ENCODE measurements at regions not wholly inside any gene's neighbourhood (a gene's known extent, or its start where the extent isn't known, plus 50 kb on each side); places are given as distances from the start of the nearest gene placed in this dataset.
"Not testable (repeated sequence)": the region's sequence is repeated elsewhere in the genome, so short reads cannot be mapped to it uniquely, and the experiment has no call there.

DNA sequence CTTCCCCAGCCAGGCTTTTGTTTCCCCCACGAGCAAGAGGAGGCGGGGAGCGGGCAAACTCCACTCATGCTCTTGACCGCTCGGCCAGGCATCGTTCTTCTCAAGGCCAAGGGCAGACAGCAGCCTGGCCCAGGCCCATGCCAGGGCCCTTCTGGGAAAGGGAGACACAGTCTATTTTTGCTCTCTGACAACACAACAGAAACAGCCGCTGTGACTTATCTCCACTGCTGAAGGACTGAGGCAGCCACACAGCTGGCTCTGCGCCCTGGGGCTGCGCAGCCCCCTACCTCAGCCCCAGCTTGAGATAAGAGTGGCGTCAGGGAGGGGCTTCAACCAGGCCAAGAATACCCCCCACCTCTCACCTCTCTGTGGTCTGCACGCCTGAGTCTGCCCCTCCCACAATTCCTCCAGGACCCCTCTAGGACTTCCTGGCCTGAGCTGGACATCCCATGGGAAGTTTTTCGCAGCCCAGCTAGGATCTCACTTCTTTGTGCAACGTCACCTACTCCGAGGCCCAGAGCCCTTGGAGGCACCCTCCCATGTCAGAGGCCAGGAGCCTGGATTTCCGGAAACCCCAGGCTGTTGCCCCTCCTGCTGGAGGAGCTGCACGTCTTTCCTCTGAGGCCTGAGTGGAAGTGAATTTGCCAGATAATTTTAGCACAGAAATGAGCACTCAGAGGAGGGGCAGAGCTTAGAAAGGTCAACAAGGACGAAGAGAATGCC, 118.9 kb upstream of the OTOS start:
- peak; percentile 86 to 91 (median 90) for DNase-seq
- H3K27me3 ChIP-seq, result no peaks in the 10 kb centered on the region
- H3K27ac ChIP-seq, result peak overlapping the region; percentile 87 to 95
- H3K4me1 ChIP-seq (ENCODE audit: insufficient read depth), result peaks cover 26% of the 10 kb centered on the region
- intact Hi-C loops (cut with DNase I), result no loop called here
- no peak overlapping the region for H3K4me3 ChIP-seq
- H3K36me3 ChIP-seq, result no peaks in the 10 kb centered on the region
- no peaks in the 10 kb centered on the region for H3K9me3 ChIP-seq
- 2 to 18% (median 7%) methylated on average over 17 of the region's 17 CpGs for WGBS, 3 donors
- TF ChIP-seq POLR2A (IDR thresholded peaks at IDR 0.05), result no peak
- TF ChIP-seq EP300 (IDR thresholded peaks at IDR 0.05), result peak; percentile 67
- TF ChIP-seq, protein P1, sequence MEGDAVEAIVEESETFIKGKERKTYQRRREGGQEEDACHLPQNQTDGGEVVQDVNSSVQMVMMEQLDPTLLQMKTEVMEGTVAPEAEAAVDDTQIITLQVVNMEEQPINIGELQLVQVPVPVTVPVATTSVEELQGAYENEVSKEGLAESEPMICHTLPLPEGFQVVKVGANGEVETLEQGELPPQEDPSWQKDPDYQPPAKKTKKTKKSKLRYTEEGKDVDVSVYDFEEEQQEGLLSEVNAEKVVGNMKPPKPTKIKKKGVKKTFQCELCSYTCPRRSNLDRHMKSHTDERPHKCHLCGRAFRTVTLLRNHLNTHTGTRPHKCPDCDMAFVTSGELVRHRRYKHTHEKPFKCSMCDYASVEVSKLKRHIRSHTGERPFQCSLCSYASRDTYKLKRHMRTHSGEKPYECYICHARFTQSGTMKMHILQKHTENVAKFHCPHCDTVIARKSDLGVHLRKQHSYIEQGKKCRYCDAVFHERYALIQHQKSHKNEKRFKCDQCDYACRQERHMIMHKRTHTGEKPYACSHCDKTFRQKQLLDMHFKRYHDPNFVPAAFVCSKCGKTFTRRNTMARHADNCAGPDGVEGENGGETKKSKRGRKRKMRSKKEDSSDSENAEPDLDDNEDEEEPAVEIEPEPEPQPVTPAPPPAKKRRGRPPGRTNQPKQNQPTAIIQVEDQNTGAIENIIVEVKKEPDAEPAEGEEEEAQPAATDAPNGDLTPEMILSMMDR (IDR thresholded peaks at IDR 0.05), result peak; percentile 19 to 31 (median 21)

DNA sequence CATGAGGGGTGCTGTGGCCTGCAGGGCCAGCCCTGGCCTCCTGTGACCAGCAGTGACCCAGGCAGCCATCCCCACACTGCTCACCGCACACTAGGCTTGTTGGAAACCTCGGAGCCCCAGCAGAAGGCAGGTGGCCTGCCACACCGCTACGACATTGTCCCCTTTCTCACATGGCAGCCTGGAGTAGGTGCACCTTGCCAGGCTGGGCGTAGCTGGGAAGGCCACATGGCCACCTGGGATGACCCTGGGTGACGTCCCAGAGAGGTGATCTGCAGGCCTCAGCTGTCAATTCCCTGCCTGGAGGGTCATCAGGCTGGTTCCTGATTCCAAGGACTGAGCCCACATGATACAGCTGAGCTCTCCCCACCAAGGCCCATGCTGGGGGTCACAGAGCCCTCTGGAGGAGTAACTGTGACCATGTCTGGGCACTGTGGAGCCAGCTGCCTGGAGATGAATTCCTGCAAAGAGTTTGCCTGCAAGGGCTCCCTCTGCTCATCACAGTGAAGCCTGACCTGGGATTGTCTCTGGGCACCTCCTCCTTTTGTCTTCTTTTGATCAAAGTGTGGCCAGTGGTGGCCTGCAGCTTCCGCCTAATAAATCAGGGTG, 119.6 kb upstream of the OTOS start:
- DNase-seq, result peak in 4 of 5 donors; percentile 22 to 56 (median 54)
- Histone ChIP-seq H3K4me3 (no peak overlapping the region), H3K4me1 (ENCODE audit: insufficient read depth) (peaks cover 26% of the 10 kb centered on the region), H3K27ac (peak overlapping the region; percentile 87 to 95), H3K36me3 (no peaks in the 10 kb centered on the region), H3K9me3 (no peaks in the 10 kb centered on the region), H3K27me3 (no peaks in the 10 kb centered on the region)
- no peak for TF ChIP-seq EP300 (IDR thresholded peaks at IDR 0.05)
- TF ChIP-seq, protein P1 (IDR thresholded peaks at IDR 0.05), result peak in 2 of 3 donors; percentile 0 to 5
- no peak for TF ChIP-seq POLR2A (IDR thresholded peaks at IDR 0.05)
- intact Hi-C loops (cut with DNase I), result no loop called here
- WGBS, 3 donors, result 71 to 78% (median 75%) methylated on average over 7 of the region's 7 CpGs

DNA sequence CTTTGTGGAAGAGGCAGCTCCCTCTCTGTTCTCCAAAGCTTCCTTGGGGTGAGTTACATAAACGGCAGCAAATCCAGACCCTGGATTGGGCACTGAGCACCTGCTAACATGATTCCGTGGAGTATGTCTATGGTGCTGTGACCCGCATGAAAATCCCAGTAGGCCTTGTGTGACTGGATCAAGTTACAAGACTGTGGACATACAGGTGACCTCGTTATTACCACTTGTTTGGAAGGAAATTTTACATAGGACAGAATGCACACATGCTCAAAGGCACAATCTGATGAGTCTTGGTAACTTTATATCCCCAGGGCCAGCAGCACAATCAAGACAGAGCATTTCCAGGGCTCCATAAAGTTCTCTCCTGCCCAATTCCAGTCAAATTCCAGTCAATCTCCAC, 120.2 kb upstream of the OTOS start:
- H3K4me3 ChIP-seq, result no peak overlapping the region
- intact Hi-C loops (cut with DNase I), result no loop called here
- TF ChIP-seq EP300 (IDR thresholded peaks at IDR 0.05) (no peak), POLR2A (IDR thresholded peaks at IDR 0.05) (no peak)
- TF ChIP-seq, protein P1 (IDR thresholded peaks at IDR 0.05), result no peak
- no peaks in the 10 kb centered on the region for H3K9me3 ChIP-seq
- H3K27me3 ChIP-seq, result no peaks in the 10 kb centered on the region
- no peaks in the 10 kb centered on the region for H3K36me3 ChIP-seq
- peaks cover 26% of the 10 kb centered on the region for H3K4me1 ChIP-seq (ENCODE audit: insufficient read depth)
- WGBS, 3 donors, result 93 to 95% (median 94%) methylated on average over 4 of the region's 4 CpGs
- no peak for DNase-seq
- peak overlapping the region in 1 of 2 donors; percentile 95 for H3K27ac ChIP-seq

DNA sequence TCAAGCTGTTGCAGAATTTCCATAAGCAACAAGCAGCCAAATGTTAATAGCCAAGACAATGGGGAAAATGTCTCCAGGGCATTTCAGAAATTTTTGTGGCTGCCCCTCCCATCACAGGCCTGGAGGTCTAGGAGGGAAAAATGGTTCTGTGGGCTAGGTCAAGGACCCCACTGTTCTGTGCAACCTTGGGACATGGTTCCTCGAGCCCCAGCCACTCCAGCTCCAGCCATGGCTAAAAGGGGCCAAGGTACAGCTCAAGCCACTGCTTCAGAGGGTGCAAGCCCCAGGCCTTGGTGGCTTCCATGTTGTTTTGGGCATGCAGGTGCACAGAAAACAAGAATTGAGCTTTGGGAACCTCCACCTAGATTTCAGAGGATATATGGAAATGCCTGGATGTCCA, 122.1 kb upstream of the OTOS start:
- H3K9me3 ChIP-seq; DNase-seq; H3K27ac ChIP-seq; intact Hi-C loops (cut with DNase I); H3K27me3 ChIP-seq; H3K36me3 ChIP-seq; H3K4me3 ChIP-seq: not testable (repeated sequence)
- peaks cover 23% of the 10 kb centered on the region for H3K4me1 ChIP-seq (ENCODE audit: insufficient read depth)
- WGBS, 3 donors, result 49 to 80% (median 67%) methylated on average over 1 of the region's 1 CpG

DNA sequence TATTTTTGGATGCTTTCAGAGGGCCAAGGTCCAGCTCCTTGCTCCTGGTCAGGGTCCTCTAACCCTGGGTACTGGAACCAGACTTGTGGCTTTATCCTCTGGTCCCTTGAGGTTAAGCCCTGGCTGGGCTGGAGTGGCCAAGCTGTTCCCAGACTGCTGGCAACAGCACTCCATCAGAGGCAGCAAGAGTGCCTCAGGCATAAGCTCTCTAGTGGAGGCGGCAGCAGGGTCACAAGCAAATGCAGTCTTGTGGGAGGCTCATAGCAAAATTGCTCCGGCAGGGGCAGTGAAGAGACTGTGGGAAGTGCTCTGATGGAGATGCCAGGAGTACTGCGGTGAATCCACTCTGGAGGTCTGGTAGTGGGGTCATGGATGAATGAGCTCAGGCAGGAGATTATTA, 128.9 kb upstream of the OTOS start:
- WGBS, 3 donors, result 73 to 93% (median 81%) methylated on average over 3 of the region's 3 CpGs
- Histone ChIP-seq H3K27ac (no peak overlapping the region), H3K27me3 (no peaks in the 10 kb centered on the region), H3K4me3 (no peak overlapping the region), H3K4me1 (ENCODE audit: insufficient read depth) (no peaks in the 10 kb centered on the region), H3K9me3 (no peaks in the 10 kb centered on the region), H3K36me3 (no peaks in the 10 kb centered on the region)
- intact Hi-C loops (cut with DNase I), result no loop called here
- no peak for DNase-seq
- TF ChIP-seq POLR2A (IDR thresholded peaks at IDR 0.05) (no peak), EP300 (IDR thresholded peaks at IDR 0.05) (no peak)
- TF ChIP-seq, protein P1 (IDR thresholded peaks at IDR 0.05), result no peak
